ENCODE measurements at regions not wholly inside any gene's neighbourhood (a gene's known extent, or its start where the extent isn't known, plus 50 kb on each side); places are given as distances from the start of the nearest gene placed in this dataset.

GRCh38 chr3:105210141-105210540 lies 156.6 kb upstream of the ALCAM start:
- no peak for DNase-seq (ENCODE audit: extremely low read depth, low read depth)
- H3K4me3 ChIP-seq (replicated peaks; ENCODE audit: low read depth, low read length), result no peak overlapping the region
- no peak for TF ChIP-seq CTCF (IDR thresholded peaks at IDR 0.05; ENCODE audit: low read depth, low read length, missing control alignments)

GRCh38 chr3:105214590-105214989 lies 152.1 kb upstream of the ALCAM start:
- DNase-seq (ENCODE audit: extremely low read depth, low read depth), result no peak
- no peak overlapping the region for H3K4me3 ChIP-seq (replicated peaks; ENCODE audit: low read depth, low read length)
- TF ChIP-seq CTCF (IDR thresholded peaks at IDR 0.05; ENCODE audit: low read depth, low read length, missing control alignments), result no peak

GRCh38 chr3:105222568-105223093 lies 144.1 kb upstream of the ALCAM start:
- no peak for DNase-seq (ENCODE audit: extremely low read depth, low read depth)
- no peak for TF ChIP-seq CTCF (IDR thresholded peaks at IDR 0.05; ENCODE audit: low read depth, low read length, missing control alignments)
- no peak overlapping the region for H3K4me3 ChIP-seq (replicated peaks; ENCODE audit: low read depth, low read length)

GRCh38 chr3:105223815-105224214 lies 142.9 kb upstream of the ALCAM start:
- no peak overlapping the region for H3K4me3 ChIP-seq (replicated peaks; ENCODE audit: low read depth, low read length)
- no peak for TF ChIP-seq CTCF (IDR thresholded peaks at IDR 0.05; ENCODE audit: low read depth, low read length, missing control alignments)
- DNase-seq (ENCODE audit: extremely low read depth, low read depth), result no peak

- no peak overlapping the region for H3K4me3 ChIP-seq (replicated peaks; ENCODE audit: low read depth, low read length)
- no peak for DNase-seq (ENCODE audit: extremely low read depth, low read depth)
- TF ChIP-seq CTCF (IDR thresholded peaks at IDR 0.05; ENCODE audit: low read depth, low read length, missing control alignments), result no peak
Measured at GRCh38 chr3:105228696-105229095, 138.0 kb upstream of the ALCAM start.

GRCh38 chr3:105232553-105232952 lies 134.2 kb upstream of the ALCAM start:
- DNase-seq (ENCODE audit: extremely low read depth, low read depth), result no peak
- H3K4me3 ChIP-seq (replicated peaks; ENCODE audit: low read depth, low read length), result no peak overlapping the region
- no peak for TF ChIP-seq CTCF (IDR thresholded peaks at IDR 0.05; ENCODE audit: low read depth, low read length, missing control alignments)

- H3K4me3 ChIP-seq (replicated peaks; ENCODE audit: low read depth, low read length), result no peak overlapping the region
- TF ChIP-seq CTCF (IDR thresholded peaks at IDR 0.05; ENCODE audit: low read depth, low read length, missing control alignments), result no peak
- no peak for DNase-seq (ENCODE audit: extremely low read depth, low read depth)
Measured at GRCh38 chr3:105233010-105233409, 133.7 kb upstream of the ALCAM start.

Measured in HFF-Myc (cell line).